Neural progenitor cell (in vitro differentiated cells): ENCODE measurements at regions not wholly inside any gene's neighbourhood (a gene's known extent, or its start where the extent isn't known, plus 50 kb on each side); places are given as distances from the start of the nearest gene placed in this dataset.

ENCODE experiments used
- CTCF ChIP-seq: fragments of 200-600 bp; sonication (generic); IDR thresholded peaks from 2 replicates; pipeline ENCODE4 v1.5.1; 2017; ENCODE audit warnings: antibody characterized with exemption, mild to moderate bottlenecking
- EZH2phosphoT487 ChIP-seq: fragments of 200-600 bp; sonication (generic); IDR thresholded peaks from 2 replicates; pipeline ENCODE4 v1.6.1; 2017; ENCODE audit warnings: antibody characterized with exemption

DNA sequence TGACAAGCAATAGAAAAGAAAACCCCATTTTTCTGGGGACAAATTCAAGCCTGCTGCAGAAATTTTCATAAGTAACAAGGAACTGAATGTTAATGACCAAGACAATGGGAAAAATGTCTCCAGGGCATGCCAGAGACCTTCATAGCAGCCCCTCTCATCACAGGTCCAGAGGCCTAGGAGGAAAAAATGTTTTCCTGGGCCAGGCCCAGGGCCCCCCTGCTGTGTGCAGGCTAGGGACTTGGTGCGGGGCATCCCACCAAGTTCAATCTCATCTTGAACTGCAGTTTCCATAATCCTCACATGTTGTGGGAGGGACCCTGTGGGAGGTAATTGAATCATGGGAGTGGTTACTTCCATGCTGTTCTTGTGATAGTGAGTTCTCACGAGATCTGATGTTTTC, 211.5 kb upstream of the GRIA3 start:
- TF ChIP-seq CTCF = no peak
- no peak for TF ChIP-seq EZH2phosphoT487
